ENCODE measurements at regions not wholly inside any gene's neighbourhood (a gene's known extent, or its start where the extent isn't known, plus 50 kb on each side); places are given as distances from the start of the nearest gene placed in this dataset.

GRCh38 chr6:115191989-115192388 is 849.2 kb upstream of the HS3ST5 start:
- DNase-seq (ENCODE audit: extremely low read depth in 1 of 4, low spot score in 3 of 4) = no peak
- Histone ChIP-seq H3K4me3 (no peak overlapping the region), H3K9ac (ENCODE audit: insufficient read depth in 1 of 2, low read depth in 2 of 2, low read length in 2 of 2) (no peak overlapping the region), H3K36me3 (ENCODE audit: control insufficient read depth, insufficient read depth, low read length) (no peaks in the 10 kb centered on the region), H3K9me3 (replicated peaks; ENCODE audit: control insufficient read depth, insufficient read depth, low read depth, low read length) (no peaks in the 10 kb centered on the region), H3K27ac (ENCODE audit: extremely low read depth, low read depth, low read length) (no peak overlapping the region), H3K9me1 (ENCODE audit: control insufficient read depth, insufficient read depth, low read length) (no peaks in the 10 kb centered on the region), H2AFZ (ENCODE audit: low read depth, low read length) (no peak overlapping the region), H3K4me2 (ENCODE audit: insufficient read depth, low read length) (no peak overlapping the region), H4K20me1 (replicated peaks; ENCODE audit: control insufficient read depth, insufficient read depth, low read length) (no peaks in the 10 kb centered on the region), H3K79me2 (ENCODE audit: control insufficient read depth, insufficient read depth, low read length) (no peaks in the 10 kb centered on the region), H3K4me1 (replicated peaks in 1 of 2; ENCODE audit: control insufficient read depth in 2 of 2, insufficient read depth in 2 of 2, low read length in 2 of 2) (no peaks in the 10 kb centered on the region), H3K27me3 (ENCODE audit: control insufficient read depth in 2 of 2, insufficient read depth in 2 of 2, low read length in 2 of 2) (no peaks in the 10 kb centered on the region)
- no peak for FAIRE-seq
- in situ Hi-C loops (cut with MboI) = no loop called here
- TF ChIP-seq HNRNPH1 (optimal IDR thresholded peaks at IDR 0.05; ENCODE audit: low read depth, low read length) = no peak
- peak; percentile 42; the same call in 1 of the 2 replicates for TF ChIP-seq MAFK (IDR thresholded peaks at IDR 0.05; ENCODE audit: low read length)
- TF ChIP-seq MAFF (IDR thresholded peaks at IDR 0.05; ENCODE audit: low read length) = peak; percentile 43; the same call in 1 of the 2 replicates
- peak; percentile 60; the same call in 1 of the 2 replicates for TF ChIP-seq ZNF316 (IDR thresholded peaks at IDR 0.05)
- TF ChIP-seq MEF2D (tag; conservative IDR thresholded peaks at IDR 0.05; ENCODE audit: low read depth) = no peak
- TF ChIP-seq ADNP (tag; IDR thresholded peaks at IDR 0.05) = no peak
- 0 out of 2 replicates have a peak, but pooled peaks have one; percentile 19 for TF ChIP-seq C11orf30 (IDR thresholded peaks at IDR 0.05; ENCODE audit: low read depth)
- no peak for TF ChIP-seq JUNB (CRISPR knock-in tag; conservative IDR thresholded peaks at IDR 0.05)
- no peak for TF ChIP-seq POLR2A (conservative IDR thresholded peaks at IDR 0.05)
- no peak for TF ChIP-seq HLTF (IDR thresholded peaks at IDR 0.05)
- no peak for TF ChIP-seq CHD2 (IDR thresholded peaks at IDR 0.05; ENCODE audit: low read depth, low read length)
- TF ChIP-seq MAFG (tag; conservative IDR thresholded peaks at IDR 0.05) = peak; percentile 35
- ChIA-PET CTCF (ENCODE audit: low intra/inter-chr PET ratio) (no interaction called here), POLR2A (no interaction called here)
- BruUV-seq (replicated peaks) = no TSS peak
- 0% methylated on average over 1 of the region's 1 CpG for WGBS (ENCODE audit: insufficient coverage, low coverage, missing lambda C conversion rate)
- ATAC-seq = no peak
- intact Hi-C loops (cut with micrococcal nuclease) = no loop called here

Measured in K562 (cell line).